ENCODE measurements at regions not wholly inside any gene's neighbourhood (a gene's known extent, or its start where the extent isn't known, plus 50 kb on each side); places are given as distances from the start of the nearest gene placed in this dataset.

- H3F3A ChIP-seq (ENCODE audit: insufficient read depth, low read depth) = no peaks in the 10 kb centered on the region
- DNase-seq = no peak
- no TSS peak for BruUV-seq (replicated peaks)
These were observed 537.4 kb upstream of the SORCS1 start for GRCh38 chr10:107701943-107702342.

GRCh38 chr10:107692072-107692471 is 527.6 kb upstream of the SORCS1 start:
- Histone ChIP-seq H2AFZ (no peak overlapping the region), H3K27ac (no peak overlapping the region), H3K36me3 (ENCODE audit: low read depth) (no peaks in the 10 kb centered on the region), H3F3A (ENCODE audit: insufficient read depth, low read depth) (no peaks in the 10 kb centered on the region), H3K9me2 (ENCODE audit: insufficient read depth) (no peaks in the 10 kb centered on the region), H3K4me2 (no peak overlapping the region), H3K27me3 (ENCODE audit: insufficient read depth, low read depth) (no peaks in the 10 kb centered on the region), H4K20me1 (ENCODE audit: insufficient read depth) (no peaks in the 10 kb centered on the region), H3K4me3 (no peak overlapping the region), H3K79me2 (ENCODE audit: low read depth) (no peaks in the 10 kb centered on the region), H3K4me1 (replicated peaks; ENCODE audit: insufficient read depth) (no peaks in the 10 kb centered on the region), H3K9me3 (ENCODE audit: insufficient read depth, low read depth) (no peaks in the 10 kb centered on the region)
- TF ChIP-seq EZH2 (IDR thresholded peaks at IDR 0.05; ENCODE audit: low read depth) (no peak), CTCF (conservative IDR thresholded peaks at IDR 0.05) (no peak)
- BruUV-seq (replicated peaks) = no TSS peak
- POLR2A ChIA-PET (ENCODE audit: unreplicated experiment) = no interaction called here
- DNase-seq = no peak
- CTCF ChIA-PET = no interaction called here
- intact Hi-C loops (cut with micrococcal nuclease; ENCODE audit: unreplicated experiment) = no loop called here

More at GRCh38 chr10:107701943-107702342, 537.4 kb upstream of the SORCS1 start:
- no peak overlapping the region for H3K4me3 ChIP-seq
- H2AFZ ChIP-seq = no peak overlapping the region
- no peaks in the 10 kb centered on the region for H3K9me3 ChIP-seq (ENCODE audit: insufficient read depth, low read depth)
- no peaks in the 10 kb centered on the region for H3K36me3 ChIP-seq (ENCODE audit: low read depth)
- H4K20me1 ChIP-seq (ENCODE audit: insufficient read depth) = no peaks in the 10 kb centered on the region
- no peaks in the 10 kb centered on the region for H3K27me3 ChIP-seq (ENCODE audit: insufficient read depth, low read depth)
- no peak for TF ChIP-seq CTCF (conservative IDR thresholded peaks at IDR 0.05)
- no peak for TF ChIP-seq EZH2 (IDR thresholded peaks at IDR 0.05; ENCODE audit: low read depth)
- H3K9me2 ChIP-seq (ENCODE audit: insufficient read depth) = no peaks in the 10 kb centered on the region
- CTCF ChIA-PET = no interaction called here
- no peaks in the 10 kb centered on the region for H3K79me2 ChIP-seq (ENCODE audit: low read depth)
- POLR2A ChIA-PET (ENCODE audit: unreplicated experiment) = no interaction called here
- intact Hi-C loops (cut with micrococcal nuclease; ENCODE audit: unreplicated experiment) = no loop called here
- no peak overlapping the region for H3K4me2 ChIP-seq
- no peak overlapping the region for H3K27ac ChIP-seq
- H3K4me1 ChIP-seq (replicated peaks; ENCODE audit: insufficient read depth) = no peaks in the 10 kb centered on the region

GRCh38 chr10:107689323-107689722 is 524.8 kb upstream of the SORCS1 start:
- Histone ChIP-seq H4K20me1 (ENCODE audit: insufficient read depth) (no peaks in the 10 kb centered on the region), H3F3A (ENCODE audit: insufficient read depth, low read depth) (no peaks in the 10 kb centered on the region), H3K36me3 (ENCODE audit: low read depth) (no peaks in the 10 kb centered on the region), H3K9me3 (ENCODE audit: insufficient read depth, low read depth) (no peaks in the 10 kb centered on the region), H3K27ac (no peak overlapping the region), H3K9me2 (ENCODE audit: insufficient read depth) (no peaks in the 10 kb centered on the region), H3K4me2 (no peak overlapping the region), H3K79me2 (ENCODE audit: low read depth) (no peaks in the 10 kb centered on the region), H3K4me1 (replicated peaks; ENCODE audit: insufficient read depth) (no peaks in the 10 kb centered on the region), H2AFZ (no peak overlapping the region), H3K27me3 (ENCODE audit: insufficient read depth, low read depth) (no peaks in the 10 kb centered on the region), H3K4me3 (no peak overlapping the region)
- CTCF ChIA-PET = no interaction called here
- intact Hi-C loops (cut with micrococcal nuclease; ENCODE audit: unreplicated experiment) = no loop called here
- DNase-seq = no peak
- POLR2A ChIA-PET (ENCODE audit: unreplicated experiment) = no interaction called here
- TF ChIP-seq EZH2 (IDR thresholded peaks at IDR 0.05; ENCODE audit: low read depth) (no peak), CTCF (conservative IDR thresholded peaks at IDR 0.05) (no peak)
- no TSS peak for BruUV-seq (replicated peaks)

Data from PC-9 (cell line).